Smooth muscle cell (in vitro differentiated cells): ENCODE measurements at regions not wholly inside any gene's neighbourhood (a gene's known extent, or its start where the extent isn't known, plus 50 kb on each side); places are given as distances from the start of the nearest gene placed in this dataset.

ENCODE experiments used
- DNase-seq: peaks from one replicate; lab custom pipeline; 2025; ENCODE audit not compliant: unreplicated experiment; lab: John Stamatoyannopoulos, UW
- H2AFZ ChIP-seq: fragments of 200-600 bp; sonication (generic); 2 replicates; pipeline ENCODE4 v1.6.0; 2016; ENCODE audit warnings: antibody characterized with exemption, low read depth, mild to moderate bottlenecking
- H3F3A ChIP-seq: fragments of 200-600 bp; sonication (generic); 2 replicates; pipeline ENCODE4 v1.6.0; 2017; ENCODE audit warnings: antibody characterized with exemption, low read depth
- H3K27ac ChIP-seq: fragments of 200-600 bp; sonication (generic); 2 replicates; pipeline ENCODE4 v1.5.1; 2016; ENCODE audit warnings: low read depth, mild to moderate bottlenecking
- H3K27me3 ChIP-seq: fragments of 200-600 bp; sonication (generic); 2 replicates; pipeline ENCODE4 v1.6.1; 2016; ENCODE audit warnings: low read depth, mild to moderate bottlenecking
- H3K36me3 ChIP-seq: fragments of 200-600 bp; sonication (generic); 2 replicates; pipeline ENCODE4 v1.5.1; 2016; ENCODE audit warnings: low read depth
- H3K4me1 ChIP-seq: fragments of 200-600 bp; sonication (generic); 2 replicates; pipeline ENCODE4 v1.5.1; 2016; ENCODE audit warnings: low read depth
- H3K4me2 ChIP-seq: fragments of 200-600 bp; sonication (generic); 2 replicates; pipeline ENCODE4 v1.6.0; 2016; ENCODE audit warnings: mild to moderate bottlenecking
- H3K4me3 ChIP-seq: fragments of 200-600 bp; sonication (generic); 2 replicates; pipeline ENCODE4 v1.5.1; 2016; ENCODE audit warnings: mild to moderate bottlenecking
- H3K79me2 ChIP-seq: fragments of 200-600 bp; sonication (generic); 2 replicates; pipeline ENCODE4 v1.6.0; 2016; ENCODE audit warnings: low read depth, mild to moderate bottlenecking
- H3K9ac ChIP-seq: fragments of 200-600 bp; sonication (generic); 2 replicates; pipeline ENCODE4 v1.6.0; 2016; ENCODE audit warnings: low read depth
- H3K9me3 ChIP-seq: fragments of 200-600 bp; sonication (generic); replicated peaks from 2 replicates; pipeline ENCODE4 v1.5.1; 2016; ENCODE audit warnings: low read depth
- H4K20me1 ChIP-seq: fragments of 200-600 bp; sonication (generic); 2 replicates; pipeline ENCODE4 v1.6.0; 2016; ENCODE audit warnings: low read depth
- WGBS: methylation state at CpG from one replicate; pipeline ENCODE4 v1.1.7; 2016; ENCODE audit warnings: low lambda C conversion rate; 5-methylcytosine and 5-hydroxymethylcytosine counted together
- TF ChIP-seq, protein P1 (sequence below): fragments of 200-600 bp; sonication (generic); IDR thresholded peaks from 2 replicates; pipeline ENCODE4 v1.5.1; 2017; ENCODE audit warnings: borderline replicate concordance, mild to moderate bottlenecking, antibody characterized with exemption; ENCODE audit not compliant: insufficient read depth, poor library complexity, severe bottlenecking

DNA sequence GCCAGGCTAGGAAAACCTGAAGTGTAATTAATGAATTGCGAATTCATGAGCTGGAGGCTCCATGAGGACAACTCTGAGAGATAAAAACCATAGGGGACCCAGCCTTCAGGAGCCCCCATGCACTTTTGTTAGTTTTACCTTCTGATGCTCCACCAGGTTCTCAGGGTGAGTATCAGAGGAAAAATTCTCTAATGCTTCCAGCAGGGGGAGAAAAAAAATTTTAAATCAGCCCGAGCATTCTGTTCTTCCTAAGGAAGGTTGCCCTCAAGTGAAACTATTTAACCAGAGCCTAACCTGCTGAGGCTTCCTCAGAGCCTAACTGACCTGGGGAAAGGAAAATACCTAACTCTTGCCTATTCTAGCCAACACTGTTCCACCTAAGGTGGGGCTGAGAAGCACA is 552.6 kb downstream of the PPARGC1A start:
- no peaks in the 10 kb centered on the region for H3K27me3 ChIP-seq
- no peak overlapping the region for H3K9ac ChIP-seq
- no peak overlapping the region for H3K4me2 ChIP-seq
- DNase-seq, result no peak
- no peaks in the 10 kb centered on the region for H3K9me3 ChIP-seq
- H3K4me3 ChIP-seq, result no peak overlapping the region
- no peaks in the 10 kb centered on the region for H3K79me2 ChIP-seq
- WGBS, result 53% methylated on average over 2 of the region's 2 CpGs
- H3F3A ChIP-seq, result no peaks in the 10 kb centered on the region
- peaks cover 8% of the 10 kb centered on the region for H3K4me1 ChIP-seq
- no peaks in the 10 kb centered on the region for H3K36me3 ChIP-seq
- H4K20me1 ChIP-seq, result no peaks in the 10 kb centered on the region
- no peak overlapping the region for H2AFZ ChIP-seq
- H3K27ac ChIP-seq, result no peak overlapping the region
- TF ChIP-seq, protein P1, sequence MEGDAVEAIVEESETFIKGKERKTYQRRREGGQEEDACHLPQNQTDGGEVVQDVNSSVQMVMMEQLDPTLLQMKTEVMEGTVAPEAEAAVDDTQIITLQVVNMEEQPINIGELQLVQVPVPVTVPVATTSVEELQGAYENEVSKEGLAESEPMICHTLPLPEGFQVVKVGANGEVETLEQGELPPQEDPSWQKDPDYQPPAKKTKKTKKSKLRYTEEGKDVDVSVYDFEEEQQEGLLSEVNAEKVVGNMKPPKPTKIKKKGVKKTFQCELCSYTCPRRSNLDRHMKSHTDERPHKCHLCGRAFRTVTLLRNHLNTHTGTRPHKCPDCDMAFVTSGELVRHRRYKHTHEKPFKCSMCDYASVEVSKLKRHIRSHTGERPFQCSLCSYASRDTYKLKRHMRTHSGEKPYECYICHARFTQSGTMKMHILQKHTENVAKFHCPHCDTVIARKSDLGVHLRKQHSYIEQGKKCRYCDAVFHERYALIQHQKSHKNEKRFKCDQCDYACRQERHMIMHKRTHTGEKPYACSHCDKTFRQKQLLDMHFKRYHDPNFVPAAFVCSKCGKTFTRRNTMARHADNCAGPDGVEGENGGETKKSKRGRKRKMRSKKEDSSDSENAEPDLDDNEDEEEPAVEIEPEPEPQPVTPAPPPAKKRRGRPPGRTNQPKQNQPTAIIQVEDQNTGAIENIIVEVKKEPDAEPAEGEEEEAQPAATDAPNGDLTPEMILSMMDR, result peak; percentile 31

DNA sequence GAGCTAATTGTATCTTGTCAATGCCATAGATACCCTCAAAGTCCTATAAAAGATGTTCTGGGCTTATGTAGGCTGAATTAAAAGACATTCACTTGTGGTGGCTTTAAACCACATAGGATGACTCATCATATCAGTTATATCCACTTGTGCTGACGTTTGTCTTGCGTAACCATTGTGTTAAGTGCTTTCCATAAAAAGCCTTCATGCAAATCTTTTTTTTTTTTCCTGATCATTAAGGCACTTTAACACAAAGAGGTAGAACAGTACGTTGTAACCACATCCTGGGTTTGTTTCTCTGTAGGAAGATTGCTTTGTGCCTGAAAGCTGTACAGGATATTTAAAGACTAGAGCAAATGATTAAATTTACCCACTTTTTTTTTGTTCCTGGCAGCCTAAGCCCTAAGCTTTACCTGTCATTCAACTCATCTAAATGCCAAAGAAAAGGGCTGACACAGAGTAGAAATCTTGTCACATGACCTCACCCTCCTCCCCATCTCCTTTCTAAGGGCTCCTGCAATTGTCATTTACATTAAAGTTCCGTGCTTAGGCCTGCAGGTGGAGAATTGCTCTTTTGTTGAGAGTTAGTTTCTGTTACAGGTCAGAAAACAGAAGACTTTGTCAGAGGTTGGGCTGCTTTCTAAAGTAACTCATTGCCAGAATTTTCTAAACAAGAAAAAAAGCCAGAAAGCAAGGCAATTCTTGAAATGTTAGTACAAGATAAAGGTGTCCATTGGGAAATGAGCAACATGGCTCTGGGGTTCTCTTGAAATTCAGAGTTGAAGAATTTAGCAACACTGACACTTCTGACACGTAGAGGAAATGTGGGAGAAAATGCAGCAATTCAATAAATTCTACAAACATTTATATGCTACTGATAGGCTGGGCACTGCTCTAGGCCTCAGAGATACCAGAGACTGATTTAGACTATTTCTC is 555.6 kb downstream of the PPARGC1A start:
- Histone ChIP-seq H3K4me1 (peaks cover 8% of the 10 kb centered on the region), H2AFZ (peak overlapping the region; percentile 33), H3K79me2 (no peaks in the 10 kb centered on the region), H3K4me3 (no peak overlapping the region), H3K27ac (peak overlapping the region; percentile 36), H3K9me3 (no peaks in the 10 kb centered on the region), H3K9ac (peak overlapping the region; percentile 11), H3F3A (no peaks in the 10 kb centered on the region), H3K4me2 (peak overlapping the region; percentile 22), H4K20me1 (no peaks in the 10 kb centered on the region), H3K27me3 (no peaks in the 10 kb centered on the region), H3K36me3 (no peaks in the 10 kb centered on the region)
- TF ChIP-seq, protein P1, result no peak
- 23% methylated on average over 5 of the region's 5 CpGs for WGBS
- no peak for DNase-seq

DNA sequence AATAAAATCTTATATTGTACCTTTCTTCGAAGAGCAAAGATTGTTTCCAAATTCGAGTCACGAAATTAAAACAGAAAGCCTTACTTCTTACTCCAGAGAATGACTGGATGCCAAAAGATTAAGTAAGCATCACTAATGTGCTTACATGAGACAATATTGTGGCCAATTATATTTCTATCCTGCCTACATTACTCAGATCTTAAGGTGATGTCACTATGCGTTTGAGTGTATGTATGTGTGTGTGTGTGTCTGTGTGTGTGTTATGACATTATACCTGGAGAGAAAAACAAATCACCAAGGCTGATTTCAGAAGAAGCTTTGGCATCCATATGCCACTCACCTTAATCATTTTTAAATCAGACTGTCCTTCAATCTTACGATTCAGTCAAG is 556.3 kb downstream of the PPARGC1A start:
- WGBS, result 82% methylated on average over 5 of the region's 5 CpGs
- Histone ChIP-seq H3K4me1 (peaks cover 8% of the 10 kb centered on the region), H3F3A (no peaks in the 10 kb centered on the region), H3K27ac (peak overlapping the region; percentile 36), H4K20me1 (no peaks in the 10 kb centered on the region), H3K9ac (no peak overlapping the region), H3K79me2 (no peaks in the 10 kb centered on the region), H3K4me3 (no peak overlapping the region), H3K27me3 (no peaks in the 10 kb centered on the region), H3K4me2 (no peak overlapping the region), H3K36me3 (no peaks in the 10 kb centered on the region), H3K9me3 (no peaks in the 10 kb centered on the region), H2AFZ (no peak overlapping the region)
- TF ChIP-seq, protein P1, result no peak
- no peak for DNase-seq

DNA sequence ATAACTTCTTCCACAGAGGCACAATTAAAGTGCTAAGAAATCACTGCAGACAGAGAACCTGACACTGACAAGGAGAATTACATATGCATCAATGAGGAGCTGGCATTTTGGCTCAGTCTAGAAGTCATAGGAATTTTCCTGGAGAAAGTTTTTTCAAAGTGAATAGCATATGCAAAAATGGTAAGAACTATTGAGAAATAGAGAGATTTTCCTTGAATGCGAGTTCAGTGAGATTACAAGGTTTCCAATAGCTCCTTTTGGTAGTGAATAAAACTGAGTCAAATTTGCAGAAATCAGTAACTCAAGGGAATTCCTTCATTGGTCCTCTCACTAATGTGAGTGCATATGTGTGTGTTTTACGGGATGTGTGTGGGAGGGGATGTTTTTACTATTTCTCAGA is 557.5 kb downstream of the PPARGC1A start:
- Histone ChIP-seq H3K4me2 (no peak overlapping the region), H3K27ac (no peak overlapping the region), H3K4me3 (no peak overlapping the region), H3K9me3 (no peaks in the 10 kb centered on the region), H3F3A (no peaks in the 10 kb centered on the region), H3K79me2 (no peaks in the 10 kb centered on the region), H3K36me3 (no peaks in the 10 kb centered on the region), H4K20me1 (no peaks in the 10 kb centered on the region), H3K9ac (no peak overlapping the region), H2AFZ (no peak overlapping the region), H3K4me1 (peaks cover 8% of the 10 kb centered on the region), H3K27me3 (no peaks in the 10 kb centered on the region)
- no peak for DNase-seq
- TF ChIP-seq, protein P1, result no peak
- 85% methylated on average over 2 of the region's 2 CpGs for WGBS
